ENCODE measurements at regions not wholly inside any gene's neighbourhood (a gene's known extent, or its start where the extent isn't known, plus 50 kb on each side); places are given as distances from the start of the nearest gene placed in this dataset.

DNA sequence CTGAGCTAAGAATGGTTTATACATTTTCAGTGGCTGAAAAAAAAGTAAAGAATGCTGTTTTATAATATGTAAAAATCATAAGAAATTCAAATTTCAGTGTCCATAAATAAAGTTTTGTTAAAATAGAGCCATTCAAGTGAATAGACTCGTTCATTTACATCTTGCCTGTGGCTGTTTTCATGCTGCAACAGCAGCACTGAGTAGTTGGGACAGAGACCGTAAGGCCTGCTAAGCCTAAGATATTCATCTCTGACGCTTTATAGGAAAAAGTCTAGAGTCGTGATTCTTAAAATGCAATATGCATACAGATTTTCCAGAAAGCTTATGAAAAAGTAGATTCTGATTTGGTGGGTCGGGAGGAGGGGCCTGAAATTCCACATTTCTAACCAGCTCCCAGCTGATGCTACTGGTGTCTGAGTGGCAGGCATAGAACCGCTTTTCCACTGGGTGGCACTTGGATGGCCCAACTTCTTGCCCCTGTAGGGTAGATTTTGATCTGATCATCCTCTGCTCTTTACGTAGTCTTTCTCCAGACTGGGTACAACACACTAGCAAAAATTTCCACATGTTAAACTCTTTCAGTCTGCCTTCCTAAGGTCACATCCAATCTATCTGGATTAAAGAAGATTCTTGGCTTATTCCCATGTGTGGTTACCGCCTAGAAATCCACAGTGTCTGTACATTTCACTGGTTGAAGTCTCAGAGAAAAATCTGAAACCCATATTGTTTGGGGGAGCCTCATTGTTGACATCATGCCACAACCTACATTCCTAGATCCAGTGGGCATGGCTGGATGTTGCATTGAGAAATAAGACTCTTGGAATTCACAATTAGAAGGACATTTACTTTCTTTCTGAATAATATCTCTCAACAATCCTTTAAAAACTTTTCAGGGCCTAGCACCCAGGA, 151.2 kb downstream of the C12orf75 start (continued):
- TF ChIP-seq REPIN1 (CRISPR knock-in tag; IDR thresholded peaks at IDR 0.05; ENCODE audit: borderline replicate concordance, low read depth) (no peak), NFKB2 (CRISPR knock-in tag; IDR thresholded peaks at IDR 0.05; ENCODE audit: borderline replicate concordance) (no peak), SPEN (CRISPR knock-in tag; IDR thresholded peaks at IDR 0.05; ENCODE audit: low read depth) (no peak), RAD51 (IDR thresholded peaks at IDR 0.05; ENCODE audit: borderline replicate concordance) (no peak), ZNF816 (CRISPR knock-in tag; IDR thresholded peaks at IDR 0.05; ENCODE audit: borderline replicate concordance) (no peak), CHCHD3 (CRISPR knock-in tag; IDR thresholded peaks at IDR 0.05) (no peak), JUNB (CRISPR knock-in tag; IDR thresholded peaks at IDR 0.05; ENCODE audit: borderline replicate concordance) (no peak), ZBTB7B (CRISPR knock-in tag; IDR thresholded peaks at IDR 0.05) (no peak)
- TF ChIP-seq, protein P1, sequence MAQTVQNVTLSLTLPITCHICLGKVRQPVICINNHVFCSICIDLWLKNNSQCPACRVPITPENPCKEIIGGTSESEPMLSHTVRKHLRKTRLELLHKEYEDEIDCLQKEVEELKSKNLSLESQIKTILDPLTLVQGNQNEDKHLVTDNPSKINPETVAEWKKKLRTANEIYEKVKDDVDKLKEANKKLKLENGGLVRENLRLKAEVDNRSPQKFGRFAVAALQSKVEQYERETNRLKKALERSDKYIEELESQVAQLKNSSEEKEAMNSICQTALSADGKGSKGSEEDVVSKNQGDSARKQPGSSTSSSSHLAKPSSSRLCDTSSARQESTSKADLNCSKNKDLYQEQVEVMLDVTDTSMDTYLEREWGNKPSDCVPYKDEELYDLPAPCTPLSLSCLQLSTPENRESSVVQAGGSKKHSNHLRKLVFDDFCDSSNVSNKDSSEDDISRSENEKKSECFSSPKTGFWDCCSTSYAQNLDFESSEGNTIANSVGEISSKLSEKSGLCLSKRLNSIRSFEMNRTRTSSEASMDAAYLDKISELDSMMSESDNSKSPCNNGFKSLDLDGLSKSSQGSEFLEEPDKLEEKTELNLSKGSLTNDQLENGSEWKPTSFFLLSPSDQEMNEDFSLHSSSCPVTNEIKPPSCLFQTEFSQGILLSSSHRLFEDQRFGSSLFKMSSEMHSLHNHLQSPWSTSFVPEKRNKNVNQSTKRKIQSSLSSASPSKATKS (CRISPR knock-in tag; IDR thresholded peaks at IDR 0.05): no peak

DNA sequence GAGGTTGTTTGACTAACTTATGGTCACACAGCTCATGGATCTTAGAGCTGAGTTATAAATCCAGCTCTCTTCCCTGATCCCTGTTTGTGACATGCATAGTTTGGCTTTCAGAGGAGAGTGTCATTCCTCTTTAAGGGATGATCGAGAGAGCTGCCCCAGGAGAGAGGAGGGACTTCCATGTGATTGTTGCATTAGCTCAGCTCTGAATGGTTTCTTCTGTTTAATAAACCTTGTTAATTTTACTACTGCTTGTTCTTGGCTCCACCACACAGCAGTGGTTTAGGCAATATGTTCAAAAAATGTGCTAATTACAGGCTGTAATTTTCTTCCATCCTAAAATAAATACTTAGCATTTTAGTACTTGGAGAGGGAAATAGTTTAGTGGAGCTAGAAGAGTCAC, 152.5 kb downstream of the C12orf75 start:
- Histone ChIP-seq H3K9ac (ENCODE audit: insufficient read depth, low read depth, low read length) (no peak overlapping the region), H3K4me1 (ENCODE audit: insufficient read depth, low read length) (no peaks in the 10 kb centered on the region), H3K4me3 (replicated peaks in 1 of 3; ENCODE audit: insufficient read depth in 1 of 3, low read depth in 2 of 3, low read length in 3 of 3) (no peak overlapping the region), H3K36me3 (replicated peaks in 1 of 2; ENCODE audit: control insufficient read depth in 1 of 2, insufficient read depth in 2 of 2, low read length in 2 of 2) (no peaks in the 10 kb centered on the region), H4K20me1 (ENCODE audit: insufficient read depth, low read length) (no peaks in the 10 kb centered on the region), H2AFZ (ENCODE audit: low read length) (no peak overlapping the region), H3K27me3 (ENCODE audit: control insufficient read depth in 1 of 2, insufficient read depth in 2 of 2, low read length in 2 of 2) (no peaks in the 10 kb centered on the region), H3K27ac (ENCODE audit: extremely low read length, insufficient read depth, low read length) (no peak overlapping the region), H3K79me2 (ENCODE audit: insufficient read depth, low read length) (no peaks in the 10 kb centered on the region), H3K9me3 (ENCODE audit: low read length) (no peaks in the 10 kb centered on the region), H3K4me2 (ENCODE audit: low read depth, low read length) (no peak overlapping the region)
- ChIA-PET CTCF (ENCODE audit: low intra/inter-chr PET ratio, low total read pairs) (no interaction called here), POLR2A (no interaction called here)
- intact Hi-C loops (cut with micrococcal nuclease; ENCODE audit: unreplicated experiment) (no loop called here), in situ Hi-C loops (cut with HindIII; ENCODE audit: extremely low pct_ligation_motif_present, low pct_unique_long_range_greater_than_20kb) (no loop called here)
- WGBS (ENCODE audit: low lambda C conversion rate): 0% methylated on average over 1 of the region's 1 CpG
- DNase-seq (ENCODE audit: low spot score) (no peak), FAIRE-seq (no peak), ATAC-seq (no peak)
- no peak for TF ChIP-seq MAFK (conservative IDR thresholded peaks at IDR 0.05 in 1 of 2, IDR thresholded peaks at IDR 0.05 in 1 of 2; ENCODE audit: low read length in 2 of 2)
- no TSS peak for BruUV-seq (replicated peaks)
